K562 (cell line): ENCODE measurements at regions not wholly inside any gene's neighbourhood (a gene's known extent, or its start where the extent isn't known, plus 50 kb on each side); places are given as distances from the start of the nearest gene placed in this dataset.

Experiments used
- GTF2E2 ChIP-seq: fragments of 200-800 bp; sonication (Bioruptor generic); IDR thresholded peaks from 2 replicates; pipeline ENCODE4 v1.6.1; 2016; ENCODE audit warnings: missing genetic modification characterization, missing compliant biosample characterization
- SAFB ChIP-seq: fragments of 200-400 bp; formaldehyde crosslinking; IDR thresholded peaks from 2 replicates; pipeline ENCODE4 v1.6.1; 2017; ENCODE audit warnings: low read depth, low read length, borderline replicate concordance
- ZNF124 ChIP-seq: sonication (generic); formaldehyde crosslinking; IDR thresholded peaks from 2 replicates; pipeline ENCODE4 v1.8.1; 2022; ENCODE audit warnings: missing genetic modification reagents
- TF ChIP-seq, protein P1 (sequence below), 3 experiments: IDR thresholded peaks in 2 of 3; conservative IDR thresholded peaks in 1 of 3; 2 replicates each; pipeline ENCODE4 v1.5.1; 2011 to 2012; ENCODE audit warnings: low read length in 3 of 3, mild to moderate bottlenecking in 3 of 3, control low read depth in 2 of 3, improper control_type of control experiment in 1 of 3, inconsistent platforms in 1 of 3, low read depth in 1 of 3, mixed read lengths in 1 of 3, moderate library complexity in 1 of 3; ENCODE audit not compliant: insufficient read depth in 2 of 3
- TF ChIP-seq, protein P2 (sequence below): sonication (generic); formaldehyde crosslinking; IDR thresholded peaks from 2 replicates; pipeline ENCODE4 v1.9.0; 2022; ENCODE audit warnings: mild to moderate bottlenecking, missing genetic modification reagents

DNA sequence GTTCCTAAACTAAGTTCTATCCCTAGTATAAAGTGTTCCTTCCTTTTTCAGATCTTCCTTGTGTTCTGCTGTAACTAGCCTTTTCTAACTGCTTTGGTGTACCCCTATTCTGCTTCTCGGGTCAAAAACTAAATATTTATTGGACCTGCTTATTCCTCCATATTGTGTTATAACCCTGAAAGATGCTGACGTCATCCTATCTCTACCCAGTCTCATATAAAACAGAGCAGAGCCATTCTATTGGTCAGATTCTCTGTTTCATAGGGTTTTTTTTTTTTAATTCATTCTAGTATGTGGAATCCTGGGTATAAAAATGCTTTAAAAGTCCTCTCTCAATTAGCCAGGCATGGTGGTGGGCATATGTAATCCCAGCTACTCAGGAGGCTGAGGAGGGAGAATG is 349.7 kb downstream of the ACTRT1 start:
- TF ChIP-seq GTF2E2, result no peak
- TF ChIP-seq, protein P1, sequence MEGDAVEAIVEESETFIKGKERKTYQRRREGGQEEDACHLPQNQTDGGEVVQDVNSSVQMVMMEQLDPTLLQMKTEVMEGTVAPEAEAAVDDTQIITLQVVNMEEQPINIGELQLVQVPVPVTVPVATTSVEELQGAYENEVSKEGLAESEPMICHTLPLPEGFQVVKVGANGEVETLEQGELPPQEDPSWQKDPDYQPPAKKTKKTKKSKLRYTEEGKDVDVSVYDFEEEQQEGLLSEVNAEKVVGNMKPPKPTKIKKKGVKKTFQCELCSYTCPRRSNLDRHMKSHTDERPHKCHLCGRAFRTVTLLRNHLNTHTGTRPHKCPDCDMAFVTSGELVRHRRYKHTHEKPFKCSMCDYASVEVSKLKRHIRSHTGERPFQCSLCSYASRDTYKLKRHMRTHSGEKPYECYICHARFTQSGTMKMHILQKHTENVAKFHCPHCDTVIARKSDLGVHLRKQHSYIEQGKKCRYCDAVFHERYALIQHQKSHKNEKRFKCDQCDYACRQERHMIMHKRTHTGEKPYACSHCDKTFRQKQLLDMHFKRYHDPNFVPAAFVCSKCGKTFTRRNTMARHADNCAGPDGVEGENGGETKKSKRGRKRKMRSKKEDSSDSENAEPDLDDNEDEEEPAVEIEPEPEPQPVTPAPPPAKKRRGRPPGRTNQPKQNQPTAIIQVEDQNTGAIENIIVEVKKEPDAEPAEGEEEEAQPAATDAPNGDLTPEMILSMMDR (IDR thresholded peaks at IDR 0.05 in 2 of 3, conservative IDR thresholded peaks at IDR 0.05 in 1 of 3; ENCODE audit: insufficient read depth in 2 of 3, low read depth in 1 of 3, low read length in 3 of 3), result no peak
- TF ChIP-seq SAFB, result no peak
- no peak for TF ChIP-seq ZNF124 (CRISPR knock-in tag)
- TF ChIP-seq, protein P2, sequence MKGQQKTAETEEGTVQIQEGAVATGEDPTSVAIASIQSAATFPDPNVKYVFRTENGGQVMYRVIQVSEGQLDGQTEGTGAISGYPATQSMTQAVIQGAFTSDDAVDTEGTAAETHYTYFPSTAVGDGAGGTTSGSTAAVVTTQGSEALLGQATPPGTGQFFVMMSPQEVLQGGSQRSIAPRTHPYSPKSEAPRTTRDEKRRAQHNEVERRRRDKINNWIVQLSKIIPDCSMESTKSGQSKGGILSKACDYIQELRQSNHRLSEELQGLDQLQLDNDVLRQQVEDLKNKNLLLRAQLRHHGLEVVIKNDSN (CRISPR knock-in tag), result no peak
